AG08395 (cell line): ENCODE measurements at regions not wholly inside any gene's neighbourhood (a gene's known extent, or its start where the extent isn't known, plus 50 kb on each side); places are given as distances from the start of the nearest gene placed in this dataset.
"Not testable (repeated sequence)": the region's sequence is repeated elsewhere in the genome, so short reads cannot be mapped to it uniquely, and the experiment has no call there.

Source experiments
- DNase-seq: peaks from one replicate; pipeline ENCODE4 v3.0.0; 2012; ENCODE audit warnings: mixed read lengths, low spot score

DNA sequence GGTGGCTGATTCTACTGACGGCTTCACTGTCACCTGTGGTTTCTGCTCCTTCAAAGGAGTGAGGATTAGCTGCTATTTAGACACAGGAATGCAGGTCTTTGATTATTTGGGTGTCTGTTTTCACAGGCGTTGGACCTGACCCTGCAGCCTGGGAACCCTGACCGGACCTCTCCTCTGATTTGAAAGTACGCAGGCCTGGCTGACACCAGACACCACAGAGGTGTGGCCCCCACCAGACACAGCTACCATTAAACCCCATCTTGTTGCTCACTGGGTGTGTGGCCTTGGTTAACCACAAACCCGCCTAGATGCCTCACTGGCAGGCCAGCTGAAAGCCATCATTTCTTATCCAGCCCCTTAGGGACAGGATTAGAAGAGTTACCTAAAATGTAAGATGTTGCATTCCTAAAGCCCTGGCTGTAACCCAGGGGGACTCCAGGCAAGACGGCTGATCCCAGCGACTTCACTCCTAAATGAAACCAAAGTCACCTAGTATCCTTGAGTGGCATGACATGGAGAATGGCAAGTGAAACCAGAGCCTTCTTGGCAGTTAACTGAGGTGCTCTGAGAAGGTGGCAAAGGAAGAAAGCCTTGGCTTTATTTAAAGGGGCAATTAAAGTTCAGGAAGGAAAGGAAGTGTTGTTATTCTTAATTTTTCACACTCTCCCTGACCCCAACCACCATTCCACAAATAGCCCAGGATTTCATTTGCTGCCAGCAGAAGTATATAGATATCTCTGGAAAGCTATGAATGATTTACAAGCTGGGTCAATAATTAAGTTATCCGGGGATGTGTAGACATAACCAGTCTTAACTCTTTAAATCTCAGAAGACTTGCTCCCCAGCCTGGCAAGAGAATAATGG is 169.9 kb downstream of the QRSL1 start:
- DNase-seq: peak; percentile 69

DNA sequence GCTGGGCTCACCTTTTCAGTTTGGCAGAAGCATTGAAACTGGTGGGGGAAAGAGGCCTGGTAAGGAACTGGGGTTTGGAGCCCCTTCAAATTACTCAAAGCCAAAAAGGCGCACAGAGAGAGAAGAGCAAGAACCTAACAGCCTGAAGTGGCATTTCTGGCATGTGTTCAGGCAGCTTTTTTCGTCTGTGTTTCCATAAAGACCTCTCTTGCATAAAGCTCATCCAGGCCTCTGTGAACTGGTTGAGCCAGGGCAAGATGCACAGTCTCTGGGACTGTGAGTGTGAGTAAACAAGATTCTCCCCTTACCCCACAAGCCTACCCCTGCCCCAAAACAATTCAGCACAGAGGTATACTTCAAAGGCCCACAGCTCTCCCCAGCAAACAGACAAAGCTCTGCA is 167.8 kb downstream of the QRSL1 start:
- DNase-seq: no peak

GRCh38 chr6:106796781-106797180 is 167.4 kb downstream of the QRSL1 start:
- DNase-seq: no peak

- DNase-seq: no peak
These were observed 164.8 kb downstream of the QRSL1 start for GRCh38 chr6:106794129-106794528.

DNA sequence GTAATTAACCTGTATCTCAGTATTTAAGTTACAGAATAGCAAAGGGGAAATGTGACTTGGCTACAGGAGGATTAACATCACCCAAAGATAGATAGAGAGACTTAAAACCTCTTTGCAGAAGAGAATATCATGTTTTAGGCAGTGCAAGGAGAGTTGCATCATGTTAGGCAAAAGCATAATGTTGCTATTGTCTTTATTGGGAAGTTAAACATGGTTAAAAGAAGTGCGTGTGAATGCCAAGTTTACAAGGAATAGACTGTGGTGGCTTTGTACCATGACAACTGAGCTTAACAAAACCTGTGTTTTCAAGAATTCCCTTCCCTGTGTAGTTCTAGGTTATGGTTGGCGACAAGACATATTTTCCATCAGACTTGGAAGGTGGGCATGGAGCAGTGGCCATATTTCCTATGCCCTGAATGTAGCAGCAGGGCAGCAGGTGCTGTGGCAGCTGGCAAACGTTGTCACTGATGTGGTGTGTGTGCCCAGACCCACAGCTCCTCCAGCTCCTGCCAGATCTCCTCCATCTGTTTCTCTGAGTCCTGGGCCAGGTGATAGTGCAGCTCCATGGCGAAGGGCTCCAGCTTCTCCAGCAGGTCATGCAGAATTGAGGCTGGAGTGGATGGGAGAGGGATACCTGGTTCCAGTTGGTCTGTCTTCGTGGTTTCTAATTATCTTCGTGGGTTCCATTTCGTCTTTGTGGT is 163.3 kb downstream of the QRSL1 start:
- no peak for DNase-seq

GRCh38 chr6:106790935-106791334 is 161.6 kb downstream of the QRSL1 start:
- DNase-seq: no peak

DNA sequence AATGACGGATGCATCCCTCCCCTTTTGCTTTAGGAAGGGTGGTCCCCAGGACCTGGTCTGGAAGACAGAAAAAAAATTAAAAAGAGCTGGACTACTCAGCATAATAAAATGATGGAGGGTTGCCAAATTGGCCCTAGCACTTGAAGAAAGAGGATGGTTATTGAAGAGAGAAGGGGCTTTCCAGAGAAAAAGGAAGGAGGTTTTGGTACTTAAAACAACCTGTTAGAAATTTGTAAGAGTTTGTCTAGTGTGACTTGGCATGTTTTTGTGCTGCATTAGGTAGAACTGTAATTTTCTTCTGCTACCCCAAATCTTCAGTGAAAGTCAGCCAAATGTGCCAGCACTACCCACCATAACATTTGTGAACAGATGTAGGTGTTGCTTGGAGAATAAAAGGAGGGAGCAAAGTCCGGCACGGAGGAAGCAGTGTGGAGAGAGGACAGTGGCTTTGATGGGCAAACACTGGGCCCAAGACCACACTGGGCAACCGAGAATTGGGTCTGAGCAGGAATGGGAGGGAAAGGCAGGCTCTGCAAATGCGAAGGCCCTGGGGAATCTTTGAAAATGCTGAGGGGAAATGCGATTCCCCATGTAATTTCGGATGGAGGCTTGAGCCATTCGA is 160.9 kb downstream of the QRSL1 start:
- no peak for DNase-seq

DNA sequence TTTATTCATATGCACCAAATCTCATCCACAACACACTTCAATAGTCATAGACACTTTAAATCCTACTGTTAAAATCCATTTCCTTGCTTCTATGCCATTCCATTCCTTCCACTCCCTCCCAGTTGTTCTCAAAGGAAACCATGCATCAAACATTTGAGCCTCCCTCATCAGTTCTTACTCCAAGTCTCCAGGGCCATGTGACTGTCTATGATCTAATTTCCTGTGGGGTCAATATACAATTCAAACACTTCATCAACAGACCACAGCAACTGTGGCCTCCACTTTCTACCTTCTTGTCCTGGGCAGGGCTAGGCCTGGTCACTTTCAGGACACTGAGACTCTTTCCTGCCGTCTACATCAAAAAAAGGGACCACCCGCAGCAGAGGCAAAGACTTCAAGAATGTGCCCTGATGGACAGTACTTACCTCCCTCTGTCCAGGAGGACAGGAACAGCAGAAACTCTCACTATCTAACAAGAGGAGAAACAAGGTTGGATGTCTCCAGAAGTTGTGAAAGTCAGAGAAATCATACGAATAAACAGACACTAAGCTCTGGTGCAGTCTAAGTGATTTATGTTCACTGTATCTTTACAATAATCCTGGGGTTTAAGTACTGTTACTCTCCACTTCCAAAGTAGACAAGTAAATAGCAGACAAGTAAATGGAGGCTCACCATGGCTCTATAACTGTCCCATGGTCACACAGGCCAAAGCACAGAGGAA is 160.2 kb downstream of the QRSL1 start:
- DNase-seq: no peak

GRCh38 chr6:106788761-106789160 is 159.4 kb downstream of the QRSL1 start:
- DNase-seq: no peak

DNA sequence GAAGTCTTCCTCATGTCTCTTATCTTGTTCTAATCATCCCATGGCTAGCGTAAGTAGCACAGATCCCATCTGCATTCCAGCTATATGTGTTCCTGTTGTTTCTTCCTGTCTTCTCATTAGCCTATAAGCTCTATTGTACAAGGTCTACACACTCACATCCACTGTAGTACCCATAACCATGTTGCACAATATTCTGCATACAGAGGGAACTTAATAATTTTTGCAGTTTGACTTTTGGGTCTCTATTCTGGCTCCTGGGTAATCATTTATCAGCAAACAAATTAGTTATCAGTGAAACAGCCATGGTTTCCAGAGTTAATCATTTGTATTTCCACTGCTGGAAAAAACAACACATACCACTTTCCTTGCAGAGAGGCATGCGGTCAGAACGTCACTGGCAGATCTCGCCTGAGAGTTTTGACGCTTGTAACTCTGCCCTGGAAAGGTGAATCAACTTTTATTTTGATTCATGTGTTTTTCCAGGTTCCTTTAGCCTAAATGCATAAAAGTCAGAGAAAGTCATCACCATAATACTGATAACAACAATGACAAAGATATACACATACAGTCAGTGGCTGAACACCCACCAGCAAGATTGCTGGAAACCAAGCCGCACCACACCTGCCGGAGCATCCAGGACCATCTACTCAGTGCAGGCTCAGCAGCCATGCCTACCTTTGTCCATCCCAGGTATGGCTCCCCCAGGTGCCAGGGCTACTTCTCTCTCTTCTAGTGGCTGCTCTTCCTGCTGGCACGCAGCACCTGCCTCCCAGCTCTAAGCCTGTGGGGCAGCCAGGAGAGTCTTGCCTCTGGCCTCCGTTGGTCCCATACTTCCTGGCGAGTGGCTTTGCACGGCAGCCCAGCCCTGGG is 158.2 kb downstream of the QRSL1 start:
- no peak for DNase-seq

DNA sequence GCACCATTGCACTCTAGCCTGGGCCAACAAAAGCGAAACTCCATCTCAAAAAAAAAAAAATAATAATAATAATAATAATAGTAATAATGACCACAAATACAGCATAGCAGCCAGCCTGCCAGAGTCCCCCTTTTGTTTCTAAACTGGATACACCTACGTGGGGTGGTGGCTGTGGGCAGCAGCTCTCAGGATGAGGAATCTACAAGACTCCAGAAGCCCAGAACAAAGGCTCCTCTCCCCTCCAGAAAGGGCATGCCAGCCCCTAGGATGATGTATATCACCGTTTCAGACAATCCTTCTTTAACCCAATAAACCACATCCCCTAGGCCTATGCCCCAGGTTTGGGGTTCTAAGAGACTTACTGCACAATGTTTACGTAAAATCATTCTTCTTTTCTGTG is 155.9 kb downstream of the QRSL1 start:
- DNase-seq: no peak

- DNase-seq: peak; percentile 42
These were observed 154.5 kb downstream of the QRSL1 start for GRCh38 chr6:106783640-106784566.

- DNase-seq: no peak
These were observed 153.3 kb downstream of the QRSL1 start for GRCh38 chr6:106782536-106783285.

- DNase-seq: not testable (repeated sequence)
These were observed 150.2 kb downstream of the QRSL1 start for GRCh38 chr6:106779552-106779951.

GRCh38 chr6:106778943-106779342 is 149.6 kb downstream of the QRSL1 start:
- no peak for DNase-seq

- no peak for DNase-seq
These were observed 144.7 kb downstream of the QRSL1 start for GRCh38 chr6:106773996-106774629.

- no peak for DNase-seq
These were observed 144.1 kb downstream of the QRSL1 start for GRCh38 chr6:106773522-106773921.

DNA sequence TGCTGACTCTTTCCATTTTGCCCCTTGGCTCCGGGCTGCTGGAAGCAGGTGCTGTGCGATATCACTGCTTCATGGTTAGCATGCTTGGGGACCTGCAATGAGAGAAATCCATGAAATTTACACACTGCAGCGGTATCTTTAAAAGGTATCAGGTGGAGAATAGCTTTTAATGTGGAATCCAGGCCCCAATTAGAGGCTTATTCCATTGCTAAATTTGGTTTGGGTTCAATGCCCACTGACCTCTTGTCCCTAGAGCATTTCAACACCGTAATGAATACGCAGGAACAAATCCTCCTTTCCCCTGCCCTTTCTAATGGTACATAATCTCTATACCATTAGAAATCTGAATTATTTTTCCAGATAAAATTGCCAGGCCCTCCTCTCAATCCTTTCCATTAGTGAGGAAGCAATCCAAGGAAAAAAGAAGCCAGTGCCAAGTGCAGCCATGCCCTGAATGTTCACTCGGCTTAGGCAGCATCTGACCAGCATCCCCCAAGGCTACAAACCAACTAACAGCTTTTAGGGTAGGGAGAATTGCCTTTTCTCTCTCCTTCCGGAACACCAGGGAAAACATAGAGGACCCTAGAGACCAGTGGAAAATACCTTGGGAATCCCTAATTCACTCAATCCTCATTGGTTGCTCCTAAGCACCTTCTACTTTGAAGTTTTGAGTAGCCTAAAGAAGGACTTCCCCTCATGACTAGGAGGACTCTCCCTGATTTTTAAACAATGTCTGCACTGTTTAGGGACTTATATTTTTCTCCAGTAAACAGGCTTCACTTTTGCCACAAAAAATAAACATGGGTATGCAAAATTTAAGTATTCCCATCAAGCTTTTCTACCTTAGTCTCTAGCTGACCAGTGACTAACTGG is 143.1 kb downstream of the QRSL1 start:
- no peak for DNase-seq
